ENCODE measurements at regions not wholly inside any gene's neighbourhood (a gene's known extent, or its start where the extent isn't known, plus 50 kb on each side); places are given as distances from the start of the nearest gene placed in this dataset.

DNA sequence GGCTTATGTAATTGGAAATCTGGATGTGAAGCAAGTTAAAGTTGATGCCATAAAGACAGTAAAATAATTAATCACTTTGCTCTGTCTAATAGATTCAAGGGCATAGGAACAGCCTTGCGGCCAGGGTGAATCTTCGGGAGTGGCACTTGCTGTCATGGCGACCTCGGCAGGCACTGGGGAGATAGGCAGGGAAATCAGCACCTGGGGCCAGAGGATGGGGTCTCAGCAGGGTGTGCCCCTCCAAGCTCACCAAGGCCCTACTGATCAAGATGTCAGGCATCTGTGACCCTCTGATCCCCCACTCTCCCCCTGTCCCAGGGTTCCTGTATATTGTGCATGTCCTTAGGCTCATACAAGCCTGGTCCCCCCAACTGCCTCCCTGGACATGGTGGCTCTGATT is 187.3 kb downstream of the MELK start:
- no peak for TF ChIP-seq EZH2 (IDR thresholded peaks at IDR 0.05; ENCODE audit: low read depth, unreplicated experiment)
- TF ChIP-seq ZNF114 (CRISPR knock-in tag; IDR thresholded peaks at IDR 0.05): no peak
- no peak for TF ChIP-seq ZNF331 (CRISPR knock-in tag; IDR thresholded peaks at IDR 0.05; ENCODE audit: low read depth)
- no peak for TF ChIP-seq JUNB (IDR thresholded peaks at IDR 0.05; ENCODE audit: unreplicated experiment)
- no peak for TF ChIP-seq NANOG (IDR thresholded peaks at IDR 0.05; ENCODE audit: borderline replicate concordance)
- TF ChIP-seq POLR2AphosphoS5 (IDR thresholded peaks at IDR 0.05; ENCODE audit: low read depth): no peak
- no peak for TF ChIP-seq CREB1 (CRISPR knock-in tag; IDR thresholded peaks at IDR 0.05; ENCODE audit: low read depth)
- TF ChIP-seq, protein P1, sequence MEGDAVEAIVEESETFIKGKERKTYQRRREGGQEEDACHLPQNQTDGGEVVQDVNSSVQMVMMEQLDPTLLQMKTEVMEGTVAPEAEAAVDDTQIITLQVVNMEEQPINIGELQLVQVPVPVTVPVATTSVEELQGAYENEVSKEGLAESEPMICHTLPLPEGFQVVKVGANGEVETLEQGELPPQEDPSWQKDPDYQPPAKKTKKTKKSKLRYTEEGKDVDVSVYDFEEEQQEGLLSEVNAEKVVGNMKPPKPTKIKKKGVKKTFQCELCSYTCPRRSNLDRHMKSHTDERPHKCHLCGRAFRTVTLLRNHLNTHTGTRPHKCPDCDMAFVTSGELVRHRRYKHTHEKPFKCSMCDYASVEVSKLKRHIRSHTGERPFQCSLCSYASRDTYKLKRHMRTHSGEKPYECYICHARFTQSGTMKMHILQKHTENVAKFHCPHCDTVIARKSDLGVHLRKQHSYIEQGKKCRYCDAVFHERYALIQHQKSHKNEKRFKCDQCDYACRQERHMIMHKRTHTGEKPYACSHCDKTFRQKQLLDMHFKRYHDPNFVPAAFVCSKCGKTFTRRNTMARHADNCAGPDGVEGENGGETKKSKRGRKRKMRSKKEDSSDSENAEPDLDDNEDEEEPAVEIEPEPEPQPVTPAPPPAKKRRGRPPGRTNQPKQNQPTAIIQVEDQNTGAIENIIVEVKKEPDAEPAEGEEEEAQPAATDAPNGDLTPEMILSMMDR (conservative IDR thresholded peaks at IDR 0.05; ENCODE audit: low read depth in 2 of 2): no peak
- TF ChIP-seq STAT1 (IDR thresholded peaks at IDR 0.05; ENCODE audit: unreplicated experiment): no peak
- TF ChIP-seq, protein P2, sequence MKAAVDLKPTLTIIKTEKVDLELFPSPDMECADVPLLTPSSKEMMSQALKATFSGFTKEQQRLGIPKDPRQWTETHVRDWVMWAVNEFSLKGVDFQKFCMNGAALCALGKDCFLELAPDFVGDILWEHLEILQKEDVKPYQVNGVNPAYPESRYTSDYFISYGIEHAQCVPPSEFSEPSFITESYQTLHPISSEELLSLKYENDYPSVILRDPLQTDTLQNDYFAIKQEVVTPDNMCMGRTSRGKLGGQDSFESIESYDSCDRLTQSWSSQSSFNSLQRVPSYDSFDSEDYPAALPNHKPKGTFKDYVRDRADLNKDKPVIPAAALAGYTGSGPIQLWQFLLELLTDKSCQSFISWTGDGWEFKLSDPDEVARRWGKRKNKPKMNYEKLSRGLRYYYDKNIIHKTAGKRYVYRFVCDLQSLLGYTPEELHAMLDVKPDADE (IDR thresholded peaks at IDR 0.05): no peak
- TF ChIP-seq, protein P3, sequence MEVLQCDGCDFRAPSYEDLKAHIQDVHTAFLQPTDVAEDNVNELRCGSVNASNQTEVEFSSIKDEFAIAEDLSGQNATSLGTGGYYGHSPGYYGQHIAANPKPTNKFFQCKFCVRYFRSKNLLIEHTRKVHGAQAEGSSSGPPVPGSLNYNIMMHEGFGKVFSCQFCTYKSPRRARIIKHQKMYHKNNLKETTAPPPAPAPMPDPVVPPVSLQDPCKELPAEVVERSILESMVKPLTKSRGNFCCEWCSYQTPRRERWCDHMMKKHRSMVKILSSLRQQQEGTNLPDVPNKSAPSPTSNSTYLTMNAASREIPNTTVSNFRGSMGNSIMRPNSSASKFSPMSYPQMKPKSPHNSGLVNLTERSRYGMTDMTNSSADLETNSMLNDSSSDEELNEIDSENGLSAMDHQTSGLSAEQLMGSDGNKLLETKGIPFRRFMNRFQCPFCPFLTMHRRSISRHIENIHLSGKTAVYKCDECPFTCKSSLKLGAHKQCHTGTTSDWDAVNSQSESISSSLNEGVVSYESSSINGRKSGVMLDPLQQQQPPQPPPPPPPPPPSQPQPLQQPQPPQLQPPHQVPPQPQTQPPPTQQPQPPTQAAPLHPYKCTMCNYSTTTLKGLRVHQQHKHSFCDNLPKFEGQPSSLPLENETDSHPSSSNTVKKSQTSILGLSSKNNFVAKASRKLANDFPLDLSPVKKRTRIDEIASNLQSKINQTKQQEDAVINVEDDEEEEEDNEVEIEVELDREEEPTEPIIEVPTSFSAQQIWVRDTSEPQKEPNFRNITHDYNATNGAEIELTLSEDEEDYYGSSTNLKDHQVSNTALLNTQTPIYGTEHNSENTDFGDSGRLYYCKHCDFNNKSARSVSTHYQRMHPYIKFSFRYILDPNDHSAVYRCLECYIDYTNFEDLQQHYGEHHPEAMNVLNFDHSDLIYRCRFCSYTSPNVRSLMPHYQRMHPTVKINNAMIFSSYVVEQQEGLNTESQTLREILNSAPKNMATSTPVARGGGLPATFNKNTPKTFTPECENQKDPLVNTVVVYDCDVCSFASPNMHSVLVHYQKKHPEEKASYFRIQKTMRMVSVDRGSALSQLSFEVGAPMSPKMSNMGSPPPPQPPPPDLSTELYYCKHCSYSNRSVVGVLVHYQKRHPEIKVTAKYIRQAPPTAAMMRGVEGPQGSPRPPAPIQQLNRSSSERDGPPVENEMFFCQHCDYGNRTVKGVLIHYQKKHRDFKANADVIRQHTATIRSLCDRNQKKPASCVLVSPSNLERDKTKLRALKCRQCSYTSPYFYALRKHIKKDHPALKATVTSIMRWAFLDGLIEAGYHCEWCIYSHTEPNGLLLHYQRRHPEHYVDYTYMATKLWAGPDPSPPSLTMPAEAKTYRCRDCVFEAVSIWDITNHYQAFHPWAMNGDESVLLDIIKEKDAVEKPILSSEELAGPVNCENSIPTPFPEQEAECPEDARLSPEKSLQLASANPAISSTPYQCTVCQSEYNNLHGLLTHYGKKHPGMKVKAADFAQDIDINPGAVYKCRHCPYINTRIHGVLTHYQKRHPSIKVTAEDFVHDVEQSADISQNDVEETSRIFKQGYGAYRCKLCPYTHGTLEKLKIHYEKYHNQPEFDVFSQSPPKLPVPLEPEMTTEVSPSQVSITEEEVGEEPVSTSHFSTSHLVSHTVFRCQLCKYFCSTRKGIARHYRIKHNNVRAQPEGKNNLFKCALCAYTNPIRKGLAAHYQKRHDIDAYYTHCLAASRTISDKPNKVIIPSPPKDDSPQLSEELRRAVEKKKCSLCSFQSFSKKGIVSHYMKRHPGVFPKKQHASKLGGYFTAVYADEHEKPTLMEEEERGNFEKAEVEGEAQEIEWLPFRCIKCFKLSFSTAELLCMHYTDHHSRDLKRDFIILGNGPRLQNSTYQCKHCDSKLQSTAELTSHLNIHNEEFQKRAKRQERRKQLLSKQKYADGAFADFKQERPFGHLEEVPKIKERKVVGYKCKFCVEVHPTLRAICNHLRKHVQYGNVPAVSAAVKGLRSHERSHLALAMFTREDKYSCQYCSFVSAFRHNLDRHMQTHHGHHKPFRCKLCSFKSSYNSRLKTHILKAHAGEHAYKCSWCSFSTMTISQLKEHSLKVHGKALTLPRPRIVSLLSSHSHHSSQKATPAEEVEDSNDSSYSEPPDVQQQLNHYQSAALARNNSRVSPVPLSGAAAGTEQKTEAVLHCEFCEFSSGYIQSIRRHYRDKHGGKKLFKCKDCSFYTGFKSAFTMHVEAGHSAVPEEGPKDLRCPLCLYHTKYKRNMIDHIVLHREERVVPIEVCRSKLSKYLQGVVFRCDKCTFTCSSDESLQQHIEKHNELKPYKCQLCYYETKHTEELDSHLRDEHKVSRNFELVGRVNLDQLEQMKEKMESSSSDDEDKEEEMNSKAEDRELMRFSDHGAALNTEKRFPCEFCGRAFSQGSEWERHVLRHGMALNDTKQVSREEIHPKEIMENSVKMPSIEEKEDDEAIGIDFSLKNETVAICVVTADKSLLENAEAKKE (CRISPR knock-in tag; IDR thresholded peaks at IDR 0.05): no peak
- TF ChIP-seq, protein P4, sequence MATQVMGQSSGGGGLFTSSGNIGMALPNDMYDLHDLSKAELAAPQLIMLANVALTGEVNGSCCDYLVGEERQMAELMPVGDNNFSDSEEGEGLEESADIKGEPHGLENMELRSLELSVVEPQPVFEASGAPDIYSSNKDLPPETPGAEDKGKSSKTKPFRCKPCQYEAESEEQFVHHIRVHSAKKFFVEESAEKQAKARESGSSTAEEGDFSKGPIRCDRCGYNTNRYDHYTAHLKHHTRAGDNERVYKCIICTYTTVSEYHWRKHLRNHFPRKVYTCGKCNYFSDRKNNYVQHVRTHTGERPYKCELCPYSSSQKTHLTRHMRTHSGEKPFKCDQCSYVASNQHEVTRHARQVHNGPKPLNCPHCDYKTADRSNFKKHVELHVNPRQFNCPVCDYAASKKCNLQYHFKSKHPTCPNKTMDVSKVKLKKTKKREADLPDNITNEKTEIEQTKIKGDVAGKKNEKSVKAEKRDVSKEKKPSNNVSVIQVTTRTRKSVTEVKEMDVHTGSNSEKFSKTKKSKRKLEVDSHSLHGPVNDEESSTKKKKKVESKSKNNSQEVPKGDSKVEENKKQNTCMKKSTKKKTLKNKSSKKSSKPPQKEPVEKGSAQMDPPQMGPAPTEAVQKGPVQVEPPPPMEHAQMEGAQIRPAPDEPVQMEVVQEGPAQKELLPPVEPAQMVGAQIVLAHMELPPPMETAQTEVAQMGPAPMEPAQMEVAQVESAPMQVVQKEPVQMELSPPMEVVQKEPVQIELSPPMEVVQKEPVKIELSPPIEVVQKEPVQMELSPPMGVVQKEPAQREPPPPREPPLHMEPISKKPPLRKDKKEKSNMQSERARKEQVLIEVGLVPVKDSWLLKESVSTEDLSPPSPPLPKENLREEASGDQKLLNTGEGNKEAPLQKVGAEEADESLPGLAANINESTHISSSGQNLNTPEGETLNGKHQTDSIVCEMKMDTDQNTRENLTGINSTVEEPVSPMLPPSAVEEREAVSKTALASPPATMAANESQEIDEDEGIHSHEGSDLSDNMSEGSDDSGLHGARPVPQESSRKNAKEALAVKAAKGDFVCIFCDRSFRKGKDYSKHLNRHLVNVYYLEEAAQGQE (IDR thresholded peaks at IDR 0.05; ENCODE audit: unreplicated experiment): no peak
- no peak for TF ChIP-seq EZH2phosphoT487 (IDR thresholded peaks at IDR 0.05; ENCODE audit: unreplicated experiment)
- Histone ChIP-seq H2AFZ (no peak overlapping the region), H3K27me3 (ENCODE audit: insufficient read depth) (no peaks in the 10 kb centered on the region), H3K27ac (ENCODE audit: low read depth) (no peak overlapping the region), H3K4me3 (no peak overlapping the region), H4K20me1 (replicated peaks; ENCODE audit: insufficient read depth) (no peaks in the 10 kb centered on the region), H3K4me2 (no peak overlapping the region), H3K36me3 (ENCODE audit: insufficient read depth) (no peaks in the 10 kb centered on the region), H3K4me1 (ENCODE audit: insufficient read depth) (no peaks in the 10 kb centered on the region), H3F3A (replicated peaks; ENCODE audit: low read depth) (no peaks in the 10 kb centered on the region), H3K9me2 (ENCODE audit: insufficient read depth) (no peaks in the 10 kb centered on the region), H3K79me2 (replicated peaks; ENCODE audit: insufficient read depth) (no peaks in the 10 kb centered on the region)
- ATAC-seq (no peak), DNase-seq (ENCODE audit: low spot score) (no peak)
- Mint-ChIP-seq H3K9me3 (no peaks in the 10 kb centered on the region), H3K27me3 (ENCODE audit: insufficient read depth, low read depth, poor library complexity) (peaks cover 5% of the 10 kb centered on the region), H3K36me3 (ENCODE audit: low read depth) (no peaks in the 10 kb centered on the region), H3K4me1 (no peaks in the 10 kb centered on the region), H3K4me3 (no peak overlapping the region), H3K27ac (no peak overlapping the region)

Data from GM23338 (cell line).